ENCODE measurements at regions not wholly inside any gene's neighbourhood (a gene's known extent, or its start where the extent isn't known, plus 50 kb on each side); places are given as distances from the start of the nearest gene placed in this dataset.

DNA sequence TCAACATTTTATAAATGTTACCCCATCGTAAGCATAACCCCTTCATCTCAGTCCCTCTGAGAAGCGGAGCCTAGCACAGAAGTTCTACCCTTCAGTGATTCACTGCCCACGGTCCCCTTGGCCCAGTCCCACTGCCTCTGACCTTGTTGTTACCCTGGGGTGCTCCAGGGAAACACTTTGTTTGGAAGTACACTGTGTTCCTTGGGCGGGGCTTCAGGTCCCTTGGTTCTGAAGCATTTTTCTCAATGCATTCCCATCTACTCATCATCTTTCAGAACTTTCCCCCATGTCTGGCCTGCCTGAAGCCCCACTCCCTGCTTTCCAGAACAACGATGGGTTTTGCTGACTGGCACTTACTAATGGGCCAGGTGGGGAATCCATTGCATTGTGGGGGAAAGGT is 296.2 kb downstream of the FOXA2 start:
- TF ChIP-seq, protein P1, sequence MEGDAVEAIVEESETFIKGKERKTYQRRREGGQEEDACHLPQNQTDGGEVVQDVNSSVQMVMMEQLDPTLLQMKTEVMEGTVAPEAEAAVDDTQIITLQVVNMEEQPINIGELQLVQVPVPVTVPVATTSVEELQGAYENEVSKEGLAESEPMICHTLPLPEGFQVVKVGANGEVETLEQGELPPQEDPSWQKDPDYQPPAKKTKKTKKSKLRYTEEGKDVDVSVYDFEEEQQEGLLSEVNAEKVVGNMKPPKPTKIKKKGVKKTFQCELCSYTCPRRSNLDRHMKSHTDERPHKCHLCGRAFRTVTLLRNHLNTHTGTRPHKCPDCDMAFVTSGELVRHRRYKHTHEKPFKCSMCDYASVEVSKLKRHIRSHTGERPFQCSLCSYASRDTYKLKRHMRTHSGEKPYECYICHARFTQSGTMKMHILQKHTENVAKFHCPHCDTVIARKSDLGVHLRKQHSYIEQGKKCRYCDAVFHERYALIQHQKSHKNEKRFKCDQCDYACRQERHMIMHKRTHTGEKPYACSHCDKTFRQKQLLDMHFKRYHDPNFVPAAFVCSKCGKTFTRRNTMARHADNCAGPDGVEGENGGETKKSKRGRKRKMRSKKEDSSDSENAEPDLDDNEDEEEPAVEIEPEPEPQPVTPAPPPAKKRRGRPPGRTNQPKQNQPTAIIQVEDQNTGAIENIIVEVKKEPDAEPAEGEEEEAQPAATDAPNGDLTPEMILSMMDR (IDR thresholded peaks at IDR 0.05), result no peak
- no peak for TF ChIP-seq POLR2A (IDR thresholded peaks at IDR 0.05)
